GM19351 (cell line): ENCODE measurements at regions not wholly inside any gene's neighbourhood (a gene's known extent, or its start where the extent isn't known, plus 50 kb on each side); places are given as distances from the start of the nearest gene placed in this dataset.
"Not testable (repeated sequence)": the region's sequence is repeated elsewhere in the genome, so short reads cannot be mapped to it uniquely, and the experiment has no call there.

Experiments
- ATAC-seq: cut with Tn5 transposase; IDR thresholded peaks from one replicate; pipeline ENCODE4 v1.9.1; 2021; ENCODE audit warnings: mild to moderate bottlenecking, moderate library complexity; ENCODE audit not compliant: unreplicated experiment

DNA sequence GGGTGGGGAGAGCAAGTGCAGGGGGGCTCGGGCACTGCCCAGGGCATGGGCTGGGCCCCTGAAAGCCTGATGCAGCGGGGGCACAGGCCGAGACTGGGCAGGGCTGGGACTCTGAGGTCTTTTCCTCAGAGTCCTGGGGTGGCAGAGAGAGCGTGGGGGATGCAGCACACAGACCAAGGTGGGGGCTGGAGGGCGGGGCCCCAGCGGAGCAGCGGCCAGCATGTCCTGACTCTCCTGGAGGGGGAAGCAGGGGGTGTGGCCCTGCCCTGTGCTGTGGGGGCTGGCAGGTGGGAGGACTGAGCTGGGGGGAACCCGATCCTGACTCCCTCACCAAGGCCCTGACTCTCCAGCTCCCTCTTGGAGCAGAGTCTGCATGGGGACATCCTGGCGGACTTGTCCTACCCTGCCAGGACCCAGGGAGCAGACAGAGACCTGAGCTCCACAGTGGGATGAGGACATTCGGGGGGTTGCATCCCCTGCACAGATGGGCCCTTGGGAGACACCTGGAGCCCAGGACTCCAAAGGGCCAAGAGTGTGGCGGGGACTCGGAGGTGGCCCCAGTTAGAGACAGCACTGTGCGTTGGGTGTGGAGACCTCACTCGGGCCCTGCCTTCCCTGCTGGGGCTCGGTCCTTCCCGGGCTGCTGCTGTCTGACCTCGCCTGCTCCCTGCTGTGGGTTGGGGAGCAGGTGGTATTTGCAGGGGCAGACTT is 326.1 kb downstream of the TMEM121 start:
- ATAC-seq: no peak

GRCh38 chr14:105853089-105853906 is 326.9 kb downstream of the TMEM121 start:
- no peak for ATAC-seq

GRCh38 chr14:105853907-105854599 is 327.7 kb downstream of the TMEM121 start:
- ATAC-seq: no peak

DNA sequence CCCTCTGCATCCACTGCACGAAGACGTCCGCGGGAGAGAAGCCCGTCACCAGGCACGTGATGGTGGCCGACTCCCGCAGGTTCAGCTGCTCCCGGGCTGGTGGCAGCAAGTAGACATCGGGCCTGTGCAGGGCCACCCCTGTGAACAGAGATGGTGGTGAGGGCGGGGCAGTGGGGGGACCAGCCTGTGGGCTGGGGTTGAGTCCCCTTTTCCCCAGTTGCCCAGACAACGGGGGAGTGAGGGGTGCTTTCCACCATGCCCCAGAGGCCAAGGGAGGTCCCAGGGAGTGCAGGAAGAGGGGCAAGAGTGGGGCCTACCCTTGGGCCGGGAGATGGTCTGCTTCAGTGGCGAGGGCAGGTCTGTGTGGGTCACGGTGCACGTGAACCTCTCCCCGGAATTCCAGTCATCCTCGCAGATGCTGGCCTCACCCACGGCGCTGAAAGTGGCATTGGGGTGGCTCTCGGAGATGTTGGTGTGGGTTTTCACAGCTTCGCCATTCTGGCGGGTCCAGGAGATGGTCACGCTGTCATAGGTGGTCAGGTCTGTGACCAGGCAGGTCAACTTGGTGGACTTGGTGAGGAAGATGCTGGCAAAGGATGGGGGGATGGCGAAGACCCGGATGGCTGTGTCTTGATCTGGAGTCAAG is 328.3 kb downstream of the TMEM121 start:
- no peak for ATAC-seq

DNA sequence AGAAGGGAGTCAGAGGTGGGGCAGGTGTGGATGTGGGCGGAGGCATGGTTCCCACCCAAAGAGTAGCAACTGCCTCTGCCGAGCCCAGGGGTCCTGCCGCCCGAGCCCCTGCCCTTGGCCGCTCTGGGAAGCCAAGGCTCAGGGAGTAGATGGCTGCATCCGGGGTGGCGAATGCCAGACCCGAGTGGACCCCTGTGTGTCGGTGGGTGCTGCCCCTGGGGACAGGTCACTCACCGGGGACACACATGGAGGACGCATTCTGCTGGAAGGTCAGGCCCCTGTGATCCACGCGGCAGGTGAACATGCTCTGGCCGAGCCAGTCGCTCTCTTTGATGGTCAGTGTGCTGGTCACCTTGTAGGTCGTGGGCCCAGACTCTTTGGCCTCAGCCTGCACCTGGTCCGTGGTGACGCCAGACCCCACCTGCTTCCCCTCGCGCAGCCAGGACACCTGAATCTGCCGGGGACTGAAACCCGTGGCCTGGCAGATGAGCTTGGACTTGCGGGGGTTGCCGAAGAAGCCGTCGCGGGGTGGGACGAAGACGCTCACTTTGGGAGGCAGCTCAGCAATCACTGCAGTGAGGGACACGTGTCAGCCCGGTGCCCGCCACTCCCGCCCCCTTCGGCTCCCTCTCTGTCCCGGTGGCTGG is 329.0 kb downstream of the TMEM121 start:
- no peak for ATAC-seq

DNA sequence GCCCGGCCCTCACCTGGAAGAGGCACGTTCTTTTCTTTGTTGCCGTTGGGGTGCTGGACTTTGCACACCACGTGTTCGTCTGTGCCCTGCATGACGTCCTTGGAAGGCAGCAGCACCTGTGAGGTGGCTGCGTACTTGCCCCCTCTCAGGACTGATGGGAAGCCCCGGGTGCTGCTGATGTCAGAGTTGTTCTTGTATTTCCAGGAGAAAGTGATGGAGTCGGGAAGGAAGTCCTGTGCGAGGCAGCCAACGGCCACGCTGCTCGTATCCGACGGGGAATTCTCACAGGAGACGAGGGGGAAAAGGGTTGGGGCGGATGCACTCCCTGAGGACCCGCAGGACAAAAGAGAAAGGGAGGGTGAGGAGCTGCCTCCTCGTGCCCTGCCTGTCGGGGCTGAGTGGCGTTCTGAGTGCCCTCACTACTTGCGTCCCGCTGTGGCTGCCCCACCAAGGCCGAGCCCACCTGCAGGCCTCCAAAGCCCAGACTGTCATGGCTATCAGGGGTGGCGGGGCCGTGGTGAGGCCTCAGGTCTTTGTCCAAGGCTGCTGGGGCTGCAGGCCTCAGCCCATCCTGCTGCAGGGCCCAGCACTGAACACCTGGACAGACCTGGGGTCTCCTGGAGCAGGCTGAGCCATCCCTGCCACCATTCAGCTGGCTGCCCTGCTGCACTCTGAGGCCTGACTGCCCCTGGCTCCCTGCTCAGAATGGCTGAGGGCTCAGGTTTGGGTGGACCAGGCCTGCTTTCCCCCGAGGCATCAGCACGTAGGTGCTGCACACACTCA is 329.7 kb downstream of the TMEM121 start:
- no peak for ATAC-seq

GRCh38 chr14:105856676-105857219 is 330.4 kb downstream of the TMEM121 start:
- no peak for ATAC-seq

- ATAC-seq: no peak
Observed at GRCh38 chr14:105857220-105857825, 330.9 kb downstream of the TMEM121 start.

DNA sequence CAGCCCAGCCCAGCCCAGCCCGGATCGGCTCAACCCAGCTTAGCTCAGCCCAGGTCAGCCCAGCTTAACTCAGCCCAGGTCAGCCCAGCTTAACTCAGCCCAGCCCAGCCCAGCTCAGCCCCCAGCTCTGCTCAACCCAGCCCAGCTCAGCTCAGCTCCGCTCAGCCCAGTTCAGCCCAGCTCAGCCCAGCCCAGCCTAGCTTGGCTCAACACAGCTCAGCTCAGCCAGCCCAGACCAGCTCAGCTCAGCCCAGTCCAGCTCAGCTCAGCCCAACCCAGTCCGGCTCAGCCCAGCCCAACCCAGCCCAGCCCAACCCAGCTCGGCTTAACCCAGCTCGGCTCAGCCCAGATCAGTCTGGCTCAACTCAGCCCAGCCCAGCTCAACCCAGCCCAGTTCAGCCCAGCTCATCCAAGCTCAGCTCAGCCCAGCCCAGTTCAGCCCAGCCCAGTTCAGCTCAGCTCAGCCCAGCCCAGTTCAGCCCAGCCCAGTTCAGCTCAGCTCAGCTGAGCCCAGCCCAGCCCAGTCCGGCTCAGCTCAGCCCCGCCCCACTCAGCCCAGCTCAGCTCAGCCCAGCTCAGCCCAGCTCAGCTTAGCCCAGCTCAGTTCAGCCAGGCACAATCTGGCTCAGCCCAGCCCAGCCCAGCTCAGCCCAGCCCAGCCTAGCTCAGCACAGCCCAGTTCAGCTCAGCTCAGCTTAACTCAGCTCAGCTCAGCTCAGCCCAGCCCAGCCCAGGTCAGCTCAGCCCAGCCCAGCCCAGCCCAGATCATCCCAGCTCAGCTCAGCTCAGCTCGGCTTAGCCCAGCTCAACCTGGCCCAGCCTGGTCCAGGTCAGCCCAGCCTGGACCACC is 331.7 kb downstream of the TMEM121 start:
- no peak for ATAC-seq

DNA sequence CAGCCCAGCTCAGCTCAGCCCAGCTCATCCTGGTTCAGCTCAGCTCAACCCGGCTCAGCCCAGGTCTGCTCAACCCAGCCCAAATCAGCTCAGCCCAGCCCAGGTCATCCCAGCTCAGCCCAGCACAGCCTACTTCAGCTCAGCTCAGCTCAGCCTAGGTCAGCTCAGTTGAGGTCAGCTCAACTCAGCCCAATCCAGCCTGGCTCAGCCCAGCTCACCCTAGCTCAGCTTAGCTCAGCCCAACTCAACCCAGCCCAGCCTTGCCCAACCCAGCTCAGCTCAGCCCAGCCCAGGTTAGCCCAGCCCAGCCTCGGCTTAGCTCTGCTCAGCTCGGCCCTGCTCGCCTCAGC is 332.3 kb downstream of the TMEM121 start:
- ATAC-seq: no peak

DNA sequence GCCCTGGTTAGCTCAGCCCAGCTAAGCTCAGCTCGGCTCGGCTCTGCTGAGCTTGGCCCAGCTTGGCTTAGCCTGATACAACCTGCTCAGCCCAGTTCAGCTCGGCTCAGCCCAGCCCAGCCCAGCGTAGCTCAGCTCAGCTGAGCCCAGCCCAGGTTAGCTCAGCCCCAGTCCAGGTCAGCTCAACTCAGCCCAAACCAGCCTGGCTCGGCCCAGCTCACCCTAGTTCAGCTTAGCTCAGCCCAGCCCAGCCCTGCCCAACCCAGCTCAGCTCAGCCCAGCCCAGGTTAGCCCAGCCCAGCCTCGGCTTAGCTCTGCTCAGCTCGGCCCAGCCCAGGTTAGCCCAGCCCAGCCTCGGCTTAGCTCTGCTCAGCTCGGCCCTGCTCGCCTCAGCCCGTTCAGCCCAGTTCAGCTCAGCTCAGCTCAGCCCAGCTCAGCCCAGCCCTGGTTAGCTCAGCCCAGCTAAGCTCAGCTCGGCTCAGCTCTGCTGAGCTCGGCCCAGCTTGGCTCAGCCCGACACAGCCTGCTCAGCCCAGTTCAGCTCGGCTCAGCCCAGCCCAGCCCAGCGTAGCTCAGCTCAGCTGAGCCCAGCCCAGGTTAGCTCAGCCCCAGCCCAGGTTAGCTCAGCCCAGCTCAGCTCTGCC is 332.8 kb downstream of the TMEM121 start:
- not testable (repeated sequence) for ATAC-seq

GRCh38 chr14:105859717-105860614 is 333.6 kb downstream of the TMEM121 start:
- no peak for ATAC-seq

DNA sequence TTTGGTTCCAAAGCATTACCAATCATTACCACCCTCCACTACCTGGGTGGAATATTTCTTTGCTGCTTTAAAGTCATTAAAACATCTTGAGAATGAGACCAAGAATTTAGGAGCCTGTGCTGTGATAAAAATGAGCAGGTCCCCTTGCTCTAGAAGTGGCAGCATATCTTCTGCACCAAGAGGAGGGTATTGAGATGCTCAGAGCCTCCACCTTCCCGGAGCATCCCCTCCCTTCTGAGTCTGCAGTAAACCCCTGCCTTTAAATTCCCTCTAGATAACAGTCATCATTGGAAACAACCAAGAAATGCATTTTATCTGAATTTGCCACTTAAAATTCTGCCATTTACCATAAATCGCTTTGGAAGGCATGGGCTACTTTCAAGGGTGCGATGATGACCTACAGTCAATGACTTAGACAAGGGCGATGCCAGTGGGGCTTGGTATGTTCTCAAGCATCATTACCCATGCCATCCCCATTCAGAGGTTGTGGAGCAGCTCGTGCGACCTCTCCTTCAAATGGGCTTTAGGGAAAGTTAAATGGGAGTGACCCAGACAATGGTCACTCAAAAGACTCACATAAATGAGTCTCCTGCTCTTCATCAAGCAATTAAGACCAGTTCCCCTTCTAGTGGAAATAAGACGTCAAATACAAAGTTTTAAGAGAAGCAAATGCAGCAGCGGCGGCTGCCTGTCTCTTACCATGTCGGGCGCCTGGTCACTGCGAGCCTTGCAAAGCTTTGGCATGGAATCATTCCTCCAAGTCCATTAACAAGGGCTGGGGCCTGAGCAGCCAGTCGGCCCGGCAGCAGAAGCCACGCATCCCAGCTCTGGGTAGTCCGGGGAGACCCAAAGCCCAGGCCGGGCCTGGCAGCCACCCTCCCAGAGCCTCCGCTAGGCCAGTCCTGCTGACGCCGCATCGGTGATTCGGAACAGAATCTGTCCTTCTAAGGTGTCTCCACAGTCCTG is 334.5 kb downstream of the TMEM121 start:
- ATAC-seq: no peak

DNA sequence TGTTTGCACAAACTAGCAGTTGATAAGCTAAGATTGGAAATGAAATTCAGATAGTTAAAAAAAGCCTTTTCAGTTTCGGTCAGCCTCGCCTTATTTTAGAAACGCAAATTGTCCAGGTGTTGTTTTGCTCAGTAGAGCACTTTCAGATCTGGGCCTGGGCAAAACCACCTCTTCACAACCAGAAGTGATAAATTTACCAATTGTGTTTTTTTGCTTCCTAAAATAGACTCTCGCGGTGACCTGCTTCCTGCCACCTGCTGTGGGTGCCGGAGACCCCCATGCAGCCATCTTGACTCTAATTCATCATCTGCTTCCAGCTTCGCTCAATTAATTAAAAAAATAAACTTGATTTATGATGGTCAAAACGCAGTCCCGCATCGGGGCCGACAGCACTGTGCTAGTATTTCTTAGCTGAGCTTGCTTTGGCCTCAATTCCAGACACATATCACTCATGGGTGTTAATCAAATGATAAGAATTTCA is 335.6 kb downstream of the TMEM121 start:
- peak; percentile 53 for ATAC-seq

DNA sequence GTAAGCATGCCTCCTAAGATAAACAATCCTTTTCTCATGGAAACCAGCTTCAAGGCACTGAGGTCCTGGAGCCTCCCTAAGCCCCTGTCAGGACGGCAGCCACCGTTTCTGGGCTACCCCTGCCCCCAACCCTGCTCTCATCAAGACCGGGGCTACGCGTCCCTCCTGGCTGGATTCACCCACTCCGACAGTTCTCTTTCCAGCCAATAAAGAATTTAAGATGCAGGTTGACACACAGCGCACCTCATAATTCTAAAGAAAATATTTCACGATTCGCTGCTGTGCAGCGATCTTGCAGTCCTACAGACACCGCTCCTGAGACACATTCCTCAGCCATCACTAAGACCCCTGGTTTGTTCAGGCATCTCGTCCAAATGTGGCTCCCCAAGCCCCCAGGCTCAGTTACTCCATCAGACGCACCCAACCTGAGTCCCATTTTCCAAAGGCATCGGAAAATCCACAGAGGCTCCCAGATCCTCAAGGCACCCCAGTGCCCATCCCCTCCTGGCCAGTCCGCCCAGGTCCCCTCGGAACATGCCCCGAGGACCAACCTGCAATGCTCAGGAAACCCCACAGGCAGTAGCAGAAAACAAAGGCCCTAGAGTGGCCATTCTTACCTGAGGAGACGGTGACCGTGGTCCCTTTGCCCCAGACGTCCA is 336.3 kb downstream of the TMEM121 start:
- ATAC-seq: no peak
